Midbrain (tissue), 1 donor: ENCODE measurements at regions not wholly inside any gene's neighbourhood (a gene's known extent, or its start where the extent isn't known, plus 50 kb on each side); places are given as distances from the start of the nearest gene placed in this dataset.
"Not testable (repeated sequence)": the region's sequence is repeated elsewhere in the genome, so short reads cannot be mapped to it uniquely, and the experiment has no call there.

Experiments
- DNase-seq: peaks from one replicate; lab custom pipeline; 2025; lab: John Stamatoyannopoulos, UW

- no peak for DNase-seq
Observed at GRCh38 chr3:180420016-180420415, 181.9 kb upstream of the TTC14 start.

- DNase-seq = no peak
Observed at GRCh38 chr3:180420804-180421203, 181.2 kb upstream of the TTC14 start.

GRCh38 chr3:180421221-180421620 lies 180.7 kb upstream of the TTC14 start:
- no peak for DNase-seq

GRCh38 chr3:180421721-180422120 lies 180.2 kb upstream of the TTC14 start:
- no peak for DNase-seq

GRCh38 chr3:180424305-180424704 lies 177.7 kb upstream of the TTC14 start:
- DNase-seq = not testable (repeated sequence)

GRCh38 chr3:180430896-180431295 lies 171.1 kb upstream of the TTC14 start:
- DNase-seq = no peak

- no peak for DNase-seq
Observed at GRCh38 chr3:180433152-180433551, 168.8 kb upstream of the TTC14 start.

GRCh38 chr3:180447136-180447535 lies 154.8 kb upstream of the TTC14 start:
- no peak for DNase-seq

- DNase-seq = not testable (repeated sequence)
Observed at GRCh38 chr3:180448407-180448806, 153.6 kb upstream of the TTC14 start.

GRCh38 chr3:180457225-180457624 lies 144.7 kb upstream of the TTC14 start:
- no peak for DNase-seq

GRCh38 chr3:180466401-180467011 lies 135.5 kb upstream of the TTC14 start:
- DNase-seq = no peak

- no peak for DNase-seq
Observed at GRCh38 chr3:180467177-180467576, 134.8 kb upstream of the TTC14 start.

GRCh38 chr3:180469149-180469548 lies 132.8 kb upstream of the TTC14 start:
- DNase-seq = no peak

- no peak for DNase-seq
Observed at GRCh38 chr3:180478695-180479094, 123.3 kb upstream of the TTC14 start.

GRCh38 chr3:180492047-180492446 lies 109.9 kb upstream of the TTC14 start:
- no peak for DNase-seq

GRCh38 chr3:180496995-180497394 lies 105.0 kb upstream of the TTC14 start:
- DNase-seq = no peak

- no peak for DNase-seq
Observed at GRCh38 chr3:180516368-180516767, 85.6 kb upstream of the TTC14 start.

- DNase-seq = no peak
Observed at GRCh38 chr3:180523040-180523439, 78.9 kb upstream of the TTC14 start.

- DNase-seq = no peak
Observed at GRCh38 chr3:180528843-180529242, 73.1 kb upstream of the TTC14 start.

- no peak for DNase-seq
Observed at GRCh38 chr3:180529778-180530177, 72.2 kb upstream of the TTC14 start.

GRCh38 chr3:180530276-180530675 lies 71.7 kb upstream of the TTC14 start:
- DNase-seq = no peak

- DNase-seq = no peak
Observed at GRCh38 chr3:180531303-180532278, 70.4 kb upstream of the TTC14 start.

GRCh38 chr3:180534828-180535227 lies 67.1 kb upstream of the TTC14 start:
- DNase-seq = no peak
